AG04449 (cell line): ENCODE measurements at regions not wholly inside any gene's neighbourhood (a gene's known extent, or its start where the extent isn't known, plus 50 kb on each side); places are given as distances from the start of the nearest gene placed in this dataset.
A peak's percentile ranks its signal among the peaks of the same experiment; 100 is the strongest.

Source experiments
- CTCF ChIA-PET: fragments of 350-600 bp; formaldehyde crosslinking; extraction: SDS; loops from one replicate; lab custom pipeline; 2021; ENCODE audit warnings: antibody characterized with exemption; lab: Yijun Ruan, JAX
- POLR2A ChIA-PET: fragments of 400-600, 350-600 bp; formaldehyde crosslinking; extraction: SDS; loops from one replicate; lab custom pipeline; 2020; ENCODE audit warnings: antibody characterized with exemption, inconsistent platforms; lab: Yijun Ruan, JAX
- DNase-seq: peaks from one replicate; pipeline ENCODE4 v3.0.0-alpha.2; 2010; ENCODE audit warnings: low read depth, low spot score
- H3K4me3 ChIP-seq: 2 replicates; pipeline ENCODE4 v1.5.1; 2011; ENCODE audit warnings: low read depth, mild to moderate bottlenecking, control low read depth, low read length
- TF ChIP-seq, protein P1 (sequence below): IDR thresholded peaks from one replicate; pipeline ENCODE4 v1.5.1; 2011; ENCODE audit warnings: mild to moderate bottlenecking, moderate library complexity, low read length, control low read depth, inconsistent platforms; ENCODE audit not compliant: insufficient read depth; ENCODE audit errors: missing control alignments

DNA sequence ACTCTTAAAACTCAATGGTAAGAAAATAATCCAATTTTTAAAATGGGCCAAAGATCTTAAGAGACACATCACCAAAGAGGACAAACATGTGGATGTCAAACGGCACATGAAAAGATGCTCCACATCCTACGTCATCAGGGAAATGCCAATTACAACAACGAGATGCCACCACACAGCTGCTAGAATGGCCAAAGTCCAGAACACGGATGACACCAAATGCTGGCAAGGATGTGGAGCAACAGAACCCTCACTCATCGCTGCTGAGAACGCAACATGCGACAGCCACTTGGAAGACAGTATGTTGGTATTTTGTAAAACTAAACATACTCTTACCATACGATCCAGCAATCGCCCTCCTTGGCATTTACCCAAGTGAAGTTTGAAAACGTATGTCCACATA is 132.8 kb upstream of the CDH4 start:
- ChIA-PET CTCF (interaction anchor here (0.8 to 1.8 kb wide), 3 partner anchors 9 to 134 kb away, joined by 3 to 4 read pairs (median 3); no protein-coding TSS in a partner anchor), POLR2A (no interaction called here)
- H3K4me3 ChIP-seq = no peak overlapping the region
- DNase-seq = no peak
- TF ChIP-seq, protein P1, sequence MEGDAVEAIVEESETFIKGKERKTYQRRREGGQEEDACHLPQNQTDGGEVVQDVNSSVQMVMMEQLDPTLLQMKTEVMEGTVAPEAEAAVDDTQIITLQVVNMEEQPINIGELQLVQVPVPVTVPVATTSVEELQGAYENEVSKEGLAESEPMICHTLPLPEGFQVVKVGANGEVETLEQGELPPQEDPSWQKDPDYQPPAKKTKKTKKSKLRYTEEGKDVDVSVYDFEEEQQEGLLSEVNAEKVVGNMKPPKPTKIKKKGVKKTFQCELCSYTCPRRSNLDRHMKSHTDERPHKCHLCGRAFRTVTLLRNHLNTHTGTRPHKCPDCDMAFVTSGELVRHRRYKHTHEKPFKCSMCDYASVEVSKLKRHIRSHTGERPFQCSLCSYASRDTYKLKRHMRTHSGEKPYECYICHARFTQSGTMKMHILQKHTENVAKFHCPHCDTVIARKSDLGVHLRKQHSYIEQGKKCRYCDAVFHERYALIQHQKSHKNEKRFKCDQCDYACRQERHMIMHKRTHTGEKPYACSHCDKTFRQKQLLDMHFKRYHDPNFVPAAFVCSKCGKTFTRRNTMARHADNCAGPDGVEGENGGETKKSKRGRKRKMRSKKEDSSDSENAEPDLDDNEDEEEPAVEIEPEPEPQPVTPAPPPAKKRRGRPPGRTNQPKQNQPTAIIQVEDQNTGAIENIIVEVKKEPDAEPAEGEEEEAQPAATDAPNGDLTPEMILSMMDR = no peak

DNA sequence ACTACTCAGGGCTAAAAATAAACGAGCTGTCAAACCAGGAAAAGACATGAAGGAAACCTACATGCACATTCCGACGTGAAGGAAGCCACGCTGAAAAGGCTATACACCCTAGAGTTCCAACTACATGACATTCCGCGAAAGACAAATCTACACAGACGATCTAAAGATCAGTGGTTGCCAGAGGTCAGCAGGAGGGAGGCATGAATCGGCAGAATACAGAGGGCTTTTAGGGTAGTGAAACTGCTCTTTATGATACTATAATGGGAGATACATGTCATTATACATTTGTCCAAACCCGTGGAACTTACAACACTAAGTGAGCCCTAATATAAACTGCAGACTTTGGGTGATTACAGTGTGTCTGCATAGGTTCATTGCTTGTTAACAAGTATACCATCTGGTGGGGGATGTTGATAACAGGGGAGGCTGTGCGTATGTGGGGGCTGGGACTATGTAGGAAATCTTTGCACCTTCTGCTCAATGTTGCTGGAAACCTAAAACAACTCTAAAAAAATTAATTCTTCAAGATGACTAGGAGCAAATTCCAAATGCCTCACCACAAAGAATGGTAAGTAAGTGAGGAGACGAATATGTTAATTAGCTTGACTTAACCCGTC is 132.2 kb upstream of the CDH4 start:
- POLR2A ChIA-PET = no interaction called here

DNA sequence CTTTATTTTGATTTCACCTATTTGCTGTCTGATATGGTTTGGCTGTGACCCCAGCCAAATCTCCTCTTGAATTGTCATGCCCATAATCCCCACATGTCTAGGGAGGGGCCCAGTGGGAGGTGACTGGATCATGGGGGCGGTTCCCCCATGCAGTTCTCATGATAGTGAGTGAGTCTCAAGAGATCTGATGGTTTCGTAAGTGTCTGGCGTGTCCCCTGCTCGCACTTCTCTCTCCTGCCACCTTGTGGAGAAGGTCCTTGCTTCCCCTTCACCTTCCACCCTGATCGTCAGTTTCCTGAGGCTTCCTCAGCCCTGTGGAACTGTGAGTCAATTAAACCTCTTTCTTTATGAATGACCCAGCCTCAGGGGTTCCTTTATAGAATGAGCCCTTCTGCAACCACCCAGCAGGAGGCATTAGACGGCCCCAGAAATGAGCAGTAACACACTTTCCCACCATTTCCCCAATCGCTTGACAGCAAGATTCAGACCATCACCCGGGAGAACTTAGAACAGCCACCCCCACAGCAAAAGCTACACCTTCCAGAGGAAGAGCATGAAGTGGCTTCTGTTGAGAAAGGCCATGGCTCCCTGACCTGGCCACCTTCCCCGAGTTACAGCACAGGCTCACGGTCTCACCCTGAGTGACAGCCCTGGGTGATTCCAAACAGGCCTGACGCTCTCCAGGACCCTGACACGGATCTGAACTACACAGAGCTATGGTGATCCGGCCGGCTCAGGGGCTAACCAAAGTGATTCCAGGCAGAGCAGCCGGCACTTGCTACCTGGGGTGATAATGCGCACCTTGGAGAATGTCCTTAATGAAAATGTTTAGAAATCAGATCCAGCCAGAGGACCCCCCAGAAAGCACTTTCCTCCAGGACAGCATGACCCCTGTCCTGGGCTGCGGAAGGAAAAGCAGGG is 131.2 kb upstream of the CDH4 start:
- ChIA-PET CTCF (interaction anchor here (0.8 to 1.4 kb wide), 5 partner anchors 9 to 905 kb away, joined by 3 to 5 read pairs (median 3); no protein-coding TSS in a partner anchor), POLR2A (no interaction called here)
- no peak overlapping the region for H3K4me3 ChIP-seq
- TF ChIP-seq, protein P1 = peak; percentile 65
- DNase-seq = no peak

More for the DNA sequence above, 132.2 kb upstream of the CDH4 start:
- no peak overlapping the region for H3K4me3 ChIP-seq
- DNase-seq = no peak
- TF ChIP-seq, protein P1 = no peak
- CTCF ChIA-PET = interaction anchor here (0.8 to 1.3 kb wide), 3 partner anchors 8 to 69 kb away, joined by 3 to 4 read pairs (median 3); no protein-coding TSS in a partner anchor

DNA sequence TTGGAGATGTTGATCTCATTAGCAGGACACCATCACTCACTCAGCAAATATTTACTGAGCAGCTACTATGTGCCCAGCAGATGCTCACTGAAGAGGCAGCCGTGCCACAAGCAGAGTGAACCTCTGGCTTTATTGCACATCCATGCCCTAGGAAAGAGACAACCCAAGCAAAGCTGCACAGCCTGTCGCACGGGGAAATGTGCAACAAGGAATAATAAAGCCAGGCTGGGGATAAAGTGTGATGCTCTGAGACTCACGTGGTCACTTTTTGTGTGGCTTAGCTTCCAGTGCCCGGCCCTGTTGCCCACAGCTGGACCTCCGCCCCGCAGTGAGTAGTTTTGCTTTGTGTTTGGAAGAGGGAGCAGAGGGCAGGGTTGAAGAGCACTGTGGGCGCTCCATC is 130.4 kb upstream of the CDH4 start:
- TF ChIP-seq, protein P1 = no peak
- POLR2A ChIA-PET = no interaction called here
- no peak for DNase-seq
- CTCF ChIA-PET = interaction anchor here (0.8 to 1.4 kb wide), 6 partner anchors 8 to 912 kb away, joined by 3 to 5 read pairs (median 3); no protein-coding TSS in a partner anchor
- H3K4me3 ChIP-seq = no peak overlapping the region

DNA sequence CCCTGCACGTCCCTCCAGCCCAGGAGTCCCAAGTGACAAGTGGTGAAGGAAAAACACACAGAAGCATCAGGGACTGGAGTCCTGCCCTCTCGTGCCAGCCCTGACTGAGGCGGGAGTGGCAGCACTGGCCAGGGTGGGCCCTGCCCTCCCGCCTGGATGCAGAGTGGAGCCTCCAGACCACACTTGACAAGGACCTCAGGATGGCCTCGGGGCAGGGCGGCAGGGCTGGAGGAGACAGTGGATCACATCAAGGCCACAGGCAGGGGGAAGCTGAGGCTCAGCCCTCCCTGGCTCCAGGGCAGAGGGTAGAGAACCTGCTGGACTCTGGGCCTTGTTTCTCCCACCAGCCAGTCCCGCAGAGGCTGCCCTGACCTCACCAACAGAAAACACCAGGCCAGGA is 128.8 kb upstream of the CDH4 start:
- ChIA-PET POLR2A (no interaction called here), CTCF (interaction anchor here (1.3 kb wide), 1 partner anchor 1065 kb away, joined by 4 read pairs; no protein-coding TSS in a partner anchor)
- H3K4me3 ChIP-seq = no peak overlapping the region
- TF ChIP-seq, protein P1 = no peak
- no peak for DNase-seq
